HS-5 (cell line): ENCODE measurements at regions not wholly inside any gene's neighbourhood (a gene's known extent, or its start where the extent isn't known, plus 50 kb on each side); places are given as distances from the start of the nearest gene placed in this dataset.
"Not testable (repeated sequence)": the region's sequence is repeated elsewhere in the genome, so short reads cannot be mapped to it uniquely, and the experiment has no call there.

Experiments
- DNase-seq: peaks from one replicate; pipeline ENCODE4 v3.0.0-alpha.2; 2012; ENCODE audit warnings: low read depth

DNA sequence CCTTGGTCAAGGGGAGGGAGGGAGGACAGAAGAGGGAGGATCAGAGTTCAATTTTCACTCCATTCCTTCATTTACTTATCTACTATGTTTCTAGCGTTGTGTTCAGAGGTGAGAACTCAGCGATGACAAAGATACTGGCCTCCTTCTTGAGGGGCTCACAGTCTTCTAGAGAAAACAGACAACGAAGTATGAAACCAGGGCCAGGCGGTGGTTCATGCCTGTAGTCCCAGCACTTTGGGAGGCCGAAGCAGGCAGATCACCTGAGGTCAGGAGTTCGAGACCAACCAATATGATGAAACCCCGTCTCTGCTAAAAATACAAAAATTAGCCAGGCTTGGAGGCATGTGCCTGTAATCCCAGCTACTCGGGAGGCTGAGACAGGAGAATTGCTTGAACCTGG lies 277.4 kb downstream of the MYCN start:
- not testable (repeated sequence) for DNase-seq

GRCh38 chr2:16217291-16217690 lies 276.9 kb downstream of the MYCN start:
- no peak for DNase-seq

DNA sequence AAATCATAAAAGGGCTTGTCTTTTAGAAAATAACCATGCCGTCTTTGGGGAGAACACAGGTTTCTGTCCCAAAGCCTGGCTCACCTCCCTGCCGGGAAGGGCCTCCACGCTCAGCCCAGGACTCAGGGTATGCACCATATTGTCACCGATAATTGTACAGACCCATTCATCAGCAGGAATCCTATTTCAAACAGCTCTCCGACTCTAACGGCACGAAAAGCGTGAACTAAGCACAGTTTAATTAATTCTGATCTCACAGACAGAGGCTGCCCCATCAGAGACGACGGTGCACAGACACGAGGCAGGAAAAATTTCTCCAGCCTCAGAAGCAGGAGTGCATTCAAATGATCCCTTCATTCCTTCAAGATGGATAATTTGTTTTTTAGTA lies 276.2 kb downstream of the MYCN start:
- no peak for DNase-seq

- DNase-seq = no peak
Observed at GRCh38 chr2:16215902-16216557, 275.7 kb downstream of the MYCN start.

DNA sequence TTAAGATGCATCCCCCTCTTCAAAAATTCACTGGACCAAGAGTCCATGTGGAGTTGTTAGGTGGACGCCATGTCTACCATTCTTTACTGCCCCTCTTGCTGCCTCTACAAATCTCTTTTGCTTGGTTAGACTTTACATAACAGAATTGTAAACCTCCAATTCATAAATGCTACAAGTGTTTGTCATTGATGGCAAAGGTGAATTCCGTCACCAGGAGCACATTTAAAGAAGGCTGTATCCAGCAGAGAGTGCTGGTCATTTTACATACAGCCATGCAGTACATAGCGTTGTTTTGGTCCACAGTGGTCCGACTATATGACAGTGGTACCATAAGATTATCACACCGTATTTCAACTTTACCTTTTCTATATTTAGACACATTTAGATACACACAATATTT lies 274.5 kb downstream of the MYCN start:
- no peak for DNase-seq

DNA sequence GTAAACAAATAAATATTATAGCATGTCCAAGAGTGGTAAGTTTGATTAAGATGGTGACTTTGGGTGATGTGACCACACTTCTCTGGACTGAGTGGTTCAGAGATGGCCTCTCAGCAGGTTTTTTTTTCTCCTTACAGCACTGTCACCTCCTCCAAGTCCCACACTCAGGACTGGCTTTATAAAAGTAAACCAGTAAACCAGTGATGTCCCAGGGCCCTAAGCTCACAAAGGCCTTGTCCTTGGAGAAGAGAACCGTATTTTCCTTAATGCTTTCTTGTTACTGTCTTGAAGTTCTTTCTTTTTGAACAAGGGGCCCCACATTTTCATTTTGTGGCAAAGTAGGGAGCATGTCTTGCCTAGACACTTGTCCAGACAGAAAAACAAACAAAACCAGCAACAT lies 274.0 kb downstream of the MYCN start:
- no peak for DNase-seq

GRCh38 chr2:16212321-16212720 lies 272.0 kb downstream of the MYCN start:
- no peak for DNase-seq

DNA sequence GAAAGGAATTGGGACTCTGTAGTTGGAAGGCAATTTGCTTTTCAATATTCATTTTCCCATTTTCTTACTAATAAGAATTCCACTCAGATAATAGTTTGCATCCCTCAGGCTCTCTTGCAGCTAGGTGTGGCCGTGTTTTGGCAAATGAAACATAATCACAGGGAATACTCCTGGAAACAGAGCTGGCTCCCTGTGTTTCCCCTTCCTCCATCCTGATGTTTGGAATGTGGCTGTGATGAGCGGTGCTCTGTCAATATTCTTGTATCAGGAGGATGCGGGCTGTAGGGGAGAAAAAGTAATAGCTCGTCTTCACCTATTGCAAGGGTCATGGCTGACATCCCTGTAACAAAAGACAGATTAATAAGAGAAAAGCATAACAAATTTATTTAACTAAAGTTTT lies 271.0 kb downstream of the MYCN start:
- DNase-seq = no peak

DNA sequence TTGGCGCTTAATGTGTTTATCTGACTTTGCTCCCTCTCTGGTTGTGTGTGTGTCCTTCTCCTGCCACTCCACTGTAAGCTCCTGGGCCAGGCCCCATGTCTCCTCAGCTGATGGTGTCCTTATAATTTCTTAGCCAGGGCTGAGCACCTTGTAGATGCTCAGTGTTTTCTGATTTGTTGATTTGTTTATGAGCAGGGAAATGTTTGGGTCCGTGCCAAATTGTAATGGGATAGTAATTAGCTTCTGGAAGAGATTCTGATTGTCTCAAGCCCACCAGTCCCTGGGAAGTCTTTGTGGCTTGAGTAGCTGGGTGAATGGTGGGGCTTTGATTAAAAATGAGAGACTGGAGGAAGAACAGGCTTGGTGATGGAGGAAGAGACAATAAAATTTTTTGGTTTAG lies 270.5 kb downstream of the MYCN start:
- no peak for DNase-seq

DNA sequence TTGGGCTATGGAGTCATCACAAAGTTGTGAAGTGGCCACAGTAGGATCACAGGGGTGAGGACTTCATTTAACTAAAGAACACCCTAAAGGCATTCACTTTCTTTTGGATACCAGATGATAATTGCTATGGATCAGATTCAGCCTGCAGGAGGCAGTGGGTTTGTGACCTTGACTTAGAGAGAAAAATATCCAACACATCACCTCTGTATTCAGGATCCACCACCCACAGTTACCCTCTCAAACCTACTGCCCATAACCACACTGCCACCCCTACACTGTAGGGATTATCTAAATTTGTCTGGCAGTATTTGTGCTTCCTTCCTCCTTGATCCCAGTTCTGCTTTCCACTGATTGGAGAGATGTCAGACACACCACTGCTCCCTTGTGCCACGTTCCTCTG lies 269.4 kb downstream of the MYCN start:
- no peak for DNase-seq

- no peak for DNase-seq
Observed at GRCh38 chr2:16208921-16209320, 268.6 kb downstream of the MYCN start.

DNA sequence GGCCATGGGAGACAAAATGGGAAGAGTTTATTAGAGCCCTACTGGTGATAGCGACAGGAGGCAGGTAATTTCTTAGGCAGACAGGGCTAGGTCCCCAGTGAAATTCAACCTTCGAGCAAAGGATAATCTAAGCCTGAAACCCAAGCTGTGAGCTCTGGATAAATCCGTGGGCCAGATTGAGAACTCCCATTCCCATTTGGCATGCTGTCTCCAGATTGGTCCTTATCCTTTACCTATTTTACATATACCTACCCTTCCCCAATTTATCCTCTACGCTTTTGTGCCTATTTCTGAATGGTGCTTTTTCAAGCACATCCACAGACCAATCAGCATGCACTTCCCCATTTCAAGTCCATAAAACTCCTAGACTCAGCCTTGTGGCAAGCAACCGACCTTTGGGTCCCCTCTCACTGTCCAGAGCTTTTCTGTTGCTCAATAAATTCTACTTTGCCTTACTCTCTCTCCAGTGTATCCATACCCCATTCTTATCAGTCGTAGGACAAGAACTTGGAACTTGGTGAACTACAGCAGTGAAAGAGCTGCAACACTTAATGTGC lies 268.0 kb downstream of the MYCN start:
- DNase-seq = no peak

DNA sequence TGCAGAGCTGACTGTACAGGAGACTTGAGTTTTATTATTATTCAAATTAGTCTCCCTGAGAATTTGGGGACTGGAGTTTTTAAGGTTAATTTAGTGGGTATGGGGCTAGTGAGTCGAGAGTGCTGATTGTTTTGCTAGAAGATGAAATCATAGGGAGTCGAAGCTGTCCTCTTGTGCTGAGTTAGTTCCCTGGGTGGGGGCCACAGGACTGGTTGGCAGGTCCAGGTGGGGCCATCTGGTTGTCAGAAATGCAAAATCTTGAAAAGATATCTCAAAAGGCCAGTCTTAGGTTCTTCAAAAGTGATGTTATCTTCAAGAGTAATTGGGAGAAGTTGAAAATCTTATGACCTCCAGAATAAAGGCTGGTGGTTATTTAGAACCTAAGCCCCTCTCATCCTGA lies 267.3 kb downstream of the MYCN start:
- no peak for DNase-seq

GRCh38 chr2:16207151-16207550 lies 266.8 kb downstream of the MYCN start:
- DNase-seq = no peak

DNA sequence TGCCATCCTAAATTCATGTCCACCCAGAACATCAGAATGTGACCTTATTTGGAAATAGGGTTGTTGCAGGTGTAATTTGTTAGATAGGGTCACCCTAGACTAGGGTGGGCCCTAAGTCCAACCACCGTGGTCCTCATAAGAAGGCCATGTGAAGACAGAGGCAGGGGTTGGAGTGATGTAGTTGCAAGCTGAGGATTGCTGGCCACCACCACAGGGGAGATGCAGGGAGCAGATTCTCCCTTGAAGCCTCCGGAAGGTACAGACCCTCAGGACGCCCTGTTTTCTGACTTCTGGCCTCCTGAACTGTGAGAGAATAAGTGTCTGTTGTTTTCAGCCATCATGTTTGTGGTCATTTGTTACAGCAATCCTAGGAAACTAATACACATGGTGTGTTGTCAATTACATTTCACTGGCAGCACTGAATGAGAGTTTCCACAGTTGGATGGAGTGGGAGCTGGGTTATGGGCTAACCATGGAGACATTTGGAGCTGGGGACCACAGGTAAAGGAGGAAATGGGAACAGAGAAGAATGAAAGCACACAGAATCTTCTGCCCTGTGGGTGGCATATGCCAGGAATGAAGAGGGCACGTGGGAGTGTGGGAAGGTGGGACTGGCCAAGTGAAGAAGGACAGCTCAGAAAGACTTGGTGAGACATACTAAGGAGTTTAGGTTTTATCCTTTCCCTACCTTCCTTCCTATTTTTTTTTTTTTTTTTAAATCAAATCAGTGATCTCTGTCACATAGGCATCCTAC lies 266.0 kb downstream of the MYCN start:
- no peak for DNase-seq

DNA sequence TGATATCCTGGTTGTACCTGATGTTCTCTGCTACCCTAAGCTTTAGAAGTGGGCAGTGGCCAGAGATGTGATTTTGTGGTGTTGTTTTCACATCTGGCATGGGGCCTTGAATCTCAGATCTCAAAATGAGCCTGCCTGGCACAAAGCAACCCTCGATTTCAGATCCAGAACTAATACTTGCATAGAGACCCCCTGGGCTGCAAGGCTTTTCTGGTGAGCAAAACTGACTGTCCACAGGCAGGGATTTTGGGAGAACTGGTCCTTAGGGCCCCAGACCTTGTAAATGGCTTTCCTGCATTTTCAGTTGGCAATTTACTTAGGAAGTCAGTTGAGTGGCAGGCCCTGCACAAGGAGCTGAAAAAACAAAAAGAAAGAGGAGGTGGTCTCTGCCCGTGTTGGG lies 265.3 kb downstream of the MYCN start:
- DNase-seq = no peak

DNA sequence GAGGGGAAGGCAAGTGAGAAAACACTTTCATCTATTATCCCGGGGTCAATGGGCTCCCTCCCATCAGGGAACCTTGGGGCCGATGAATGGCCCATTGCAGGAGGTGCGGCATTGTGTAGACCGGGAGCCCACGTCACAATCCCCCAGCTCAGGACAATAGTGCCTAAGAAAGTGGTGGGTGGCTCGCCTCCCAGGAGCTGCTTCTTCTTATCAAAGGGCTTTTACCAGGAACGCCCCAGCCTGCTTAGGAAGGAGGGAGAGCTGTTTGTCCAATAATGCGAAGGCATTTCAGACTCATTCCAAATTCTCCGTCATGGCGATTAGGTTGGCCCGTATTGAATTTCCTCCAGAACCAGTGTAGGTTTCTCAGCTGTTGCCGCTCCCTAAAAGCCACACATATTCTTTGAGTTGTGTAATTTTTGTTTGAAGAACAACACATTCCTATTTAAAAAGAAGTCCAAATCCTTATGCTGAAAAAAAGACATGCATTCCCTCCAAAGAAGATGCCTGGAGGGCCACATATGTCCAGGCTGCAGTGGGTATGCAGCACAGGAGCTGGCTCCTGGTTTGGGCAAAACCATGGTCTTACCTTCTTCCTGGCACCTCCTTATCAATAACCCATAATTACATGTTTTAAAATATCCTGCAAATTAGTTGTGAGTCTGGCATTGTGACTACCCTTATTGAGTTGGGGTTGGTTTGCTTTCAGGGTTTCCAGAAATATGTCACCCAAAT lies 264.7 kb downstream of the MYCN start:
- DNase-seq = no peak

DNA sequence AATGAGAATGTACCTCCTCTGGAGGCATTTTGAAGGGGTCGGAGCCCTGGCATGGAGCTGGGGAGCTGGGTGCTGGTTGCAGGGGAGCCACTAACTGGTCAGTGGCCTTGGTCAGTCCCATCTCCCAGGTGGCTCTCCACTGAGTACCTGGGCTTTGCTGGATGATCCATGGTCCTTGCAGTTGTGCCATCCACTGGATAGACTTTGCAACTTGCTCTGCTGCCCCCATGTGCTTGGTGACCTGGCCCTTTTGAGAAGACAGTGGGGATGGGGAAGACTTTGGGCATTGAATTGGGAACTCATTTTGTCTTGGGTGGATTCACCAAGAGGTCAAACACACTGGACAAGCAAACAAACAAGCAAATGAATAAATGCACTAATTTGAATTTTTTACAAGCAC lies 263.9 kb downstream of the MYCN start:
- DNase-seq = no peak

DNA sequence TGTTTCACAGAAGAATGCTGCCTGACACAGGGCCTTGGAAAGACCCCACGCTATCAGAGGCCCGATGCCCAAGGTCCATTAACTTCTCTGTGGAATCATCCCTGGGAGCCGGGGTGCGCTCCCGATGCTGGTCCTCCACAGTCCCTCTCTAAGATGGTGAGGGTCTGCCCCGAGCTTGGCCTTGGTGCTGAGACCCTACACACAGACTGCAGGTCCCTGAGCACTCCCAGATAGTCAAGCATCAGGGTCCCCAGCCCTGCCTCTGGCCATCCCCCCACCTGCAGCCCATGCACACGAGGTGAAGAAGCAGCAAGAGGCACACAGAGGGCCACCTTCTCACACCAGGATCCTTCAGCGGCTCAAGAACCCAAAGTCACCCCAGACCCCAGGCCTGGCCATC lies 263.3 kb downstream of the MYCN start:
- no peak for DNase-seq

DNA sequence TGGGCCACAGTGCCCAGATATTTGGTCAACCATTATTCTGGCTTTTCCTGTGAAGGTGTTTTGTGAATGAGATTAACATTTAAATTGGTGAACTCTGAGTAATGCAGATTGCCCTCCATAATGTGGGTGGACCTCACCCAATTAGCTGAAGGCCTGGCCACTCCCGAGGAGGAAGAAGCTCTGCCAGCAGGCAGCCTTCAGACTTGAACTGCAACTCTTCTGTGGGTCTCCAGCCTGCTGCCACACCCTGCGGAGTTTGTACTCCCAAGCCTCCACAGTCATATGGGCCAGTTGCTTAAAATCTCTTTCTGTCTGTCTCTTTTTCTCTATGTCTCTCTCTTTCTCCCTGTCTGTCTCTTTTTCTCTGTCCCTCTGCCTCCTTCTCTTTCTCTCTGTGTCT lies 262.7 kb downstream of the MYCN start:
- DNase-seq = no peak

- DNase-seq = no peak
Observed at GRCh38 chr2:16202266-16203020, 262.1 kb downstream of the MYCN start.

- no peak for DNase-seq
Observed at GRCh38 chr2:16201848-16202247, 261.5 kb downstream of the MYCN start.
